NOMO-1 (cell line): ENCODE measurements at regions not wholly inside any gene's neighbourhood (a gene's known extent, or its start where the extent isn't known, plus 50 kb on each side); places are given as distances from the start of the nearest gene placed in this dataset.
"Not testable (repeated sequence)": the region's sequence is repeated elsewhere in the genome, so short reads cannot be mapped to it uniquely, and the experiment has no call there.

Source experiments
- DNase-seq, 2 experiments: peaks; one replicate each; lab custom pipeline; 2025; ENCODE audit not compliant: unreplicated experiment in 2 of 2; lab: John Stamatoyannopoulos, UW

DNA sequence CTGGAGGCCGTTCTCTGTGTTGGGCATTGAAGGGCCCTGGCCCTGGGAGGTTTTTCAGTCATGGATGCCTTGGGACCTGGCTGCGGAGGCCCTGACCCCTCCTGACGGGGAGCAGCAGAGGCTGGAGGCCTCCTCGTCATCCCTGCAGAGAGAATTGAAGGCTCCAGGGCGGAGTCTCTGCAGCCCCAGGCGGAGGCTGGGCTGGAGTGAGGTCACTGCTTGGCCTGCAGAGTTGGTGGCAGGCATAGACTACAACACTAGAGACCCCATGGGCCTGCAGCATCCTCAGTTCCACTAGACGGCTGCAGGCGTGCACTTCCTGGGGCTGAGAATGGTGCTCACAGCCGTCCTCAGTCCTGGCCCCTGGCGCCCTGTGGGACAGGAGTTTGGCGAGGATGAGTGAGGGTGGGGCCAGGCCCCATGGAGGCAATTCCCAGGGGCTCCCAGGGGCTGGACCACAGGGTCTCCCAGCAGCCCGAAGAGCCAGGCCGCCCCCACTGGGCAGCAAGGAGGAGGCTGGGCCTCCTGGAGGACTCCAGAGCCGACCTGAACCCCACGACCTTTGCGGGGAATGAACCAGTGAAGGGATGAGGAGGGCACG lies 1194.9 kb downstream of the BRD1 start:
- no peak for DNase-seq

DNA sequence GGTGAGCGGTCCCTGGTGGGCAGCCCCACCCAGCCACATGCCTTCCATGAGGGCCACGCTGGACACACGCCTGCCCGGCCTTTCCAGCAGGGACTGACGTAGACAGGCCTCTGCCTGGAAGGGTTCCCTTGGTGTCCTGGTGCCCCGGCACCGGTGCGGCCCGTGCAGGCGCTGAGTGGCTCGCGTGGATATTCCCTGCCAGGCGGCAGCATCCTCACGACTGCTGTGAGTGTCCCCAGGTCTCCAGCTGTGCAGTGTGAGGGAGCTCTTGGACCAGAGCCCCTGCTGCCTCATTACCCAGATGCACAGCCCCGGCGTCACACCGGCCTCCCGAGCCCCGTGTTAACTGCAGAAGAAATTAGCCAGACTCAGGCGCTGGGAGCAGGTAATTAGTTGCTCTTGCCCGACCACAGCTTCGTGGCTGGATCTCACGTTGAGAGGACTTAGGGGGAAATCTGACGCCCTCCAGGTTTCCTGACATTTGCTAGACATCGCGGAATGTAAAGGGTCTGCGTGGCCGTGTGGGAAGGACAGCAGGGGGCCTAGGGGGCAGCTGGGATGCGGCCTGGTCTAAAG lies 1196.3 kb downstream of the BRD1 start:
- DNase-seq: no peak

DNA sequence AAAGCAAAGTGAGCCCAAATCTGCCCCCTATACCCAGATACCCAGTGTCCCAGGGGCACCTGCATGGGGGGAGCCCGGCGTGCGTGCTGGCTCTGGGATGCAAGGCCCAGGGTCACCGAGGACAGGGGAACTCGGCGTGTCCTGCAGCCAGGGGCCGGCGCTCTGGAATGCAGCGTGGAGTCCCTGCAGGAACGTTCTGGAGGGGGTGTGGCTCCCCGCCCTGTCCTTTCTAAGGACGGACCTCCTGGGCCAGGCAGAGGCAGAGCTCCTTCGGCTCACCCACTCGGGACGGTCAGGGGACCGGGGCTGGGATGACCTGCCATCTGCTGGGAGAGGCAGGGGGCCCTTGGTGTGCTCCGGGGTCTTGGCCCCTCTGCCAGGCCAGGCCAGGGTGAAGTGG lies 1196.8 kb downstream of the BRD1 start:
- DNase-seq: no peak

DNA sequence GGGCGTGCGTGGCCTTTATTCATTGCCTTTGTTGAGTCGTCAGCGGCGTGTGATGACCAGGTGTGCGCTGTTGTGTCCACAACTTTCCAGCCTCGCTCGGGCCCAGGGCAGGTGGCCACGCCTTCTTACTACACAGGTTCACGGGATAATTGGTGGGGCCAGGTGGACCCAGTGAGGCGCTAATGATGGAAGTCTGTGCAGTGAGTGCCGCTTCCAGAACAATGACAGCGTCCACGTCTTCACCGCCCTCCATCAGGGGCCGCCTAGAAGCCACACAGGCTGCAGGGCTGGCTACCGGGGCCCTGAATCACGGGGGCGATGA lies 1197.3 kb downstream of the BRD1 start:
- DNase-seq: no peak

DNA sequence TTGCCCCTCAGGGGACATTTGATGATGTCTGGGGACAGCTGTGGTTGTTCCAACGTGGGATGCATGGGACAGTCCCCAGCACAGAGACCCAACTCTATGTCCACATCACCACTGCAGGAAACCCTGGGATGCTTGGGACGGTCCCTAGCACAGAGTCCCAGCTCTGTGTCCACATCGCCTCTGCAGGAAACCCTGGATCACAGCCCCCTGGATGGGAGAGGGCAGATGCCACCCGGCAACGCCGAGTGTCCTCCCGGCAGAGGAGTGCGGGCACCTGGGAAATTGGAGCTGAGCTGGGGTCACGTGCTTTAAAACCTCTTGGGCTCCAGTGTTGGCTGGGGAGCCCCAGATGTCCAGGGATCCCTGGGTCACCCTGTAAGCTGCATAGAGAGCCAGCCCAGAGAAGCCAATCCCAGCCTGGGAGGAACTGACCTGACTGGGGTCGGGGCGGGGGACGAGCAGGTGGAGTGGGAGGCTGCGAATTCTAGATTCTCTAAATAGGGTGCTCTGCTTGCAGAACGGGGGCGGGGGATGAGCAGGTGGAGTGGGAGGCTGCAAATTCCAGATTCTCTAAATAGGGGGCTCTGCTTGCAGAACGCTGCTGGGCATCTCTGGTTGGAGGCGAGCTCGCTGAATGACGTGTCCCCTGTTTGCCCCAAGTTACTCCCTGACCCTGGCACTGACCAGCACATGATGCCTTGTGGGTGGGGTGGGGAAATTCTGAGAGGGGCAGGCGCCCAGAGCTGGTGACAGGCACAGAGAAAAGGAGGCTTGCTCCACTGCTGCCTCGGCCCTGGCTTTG lies 1197.8 kb downstream of the BRD1 start:
- no peak for DNase-seq

DNA sequence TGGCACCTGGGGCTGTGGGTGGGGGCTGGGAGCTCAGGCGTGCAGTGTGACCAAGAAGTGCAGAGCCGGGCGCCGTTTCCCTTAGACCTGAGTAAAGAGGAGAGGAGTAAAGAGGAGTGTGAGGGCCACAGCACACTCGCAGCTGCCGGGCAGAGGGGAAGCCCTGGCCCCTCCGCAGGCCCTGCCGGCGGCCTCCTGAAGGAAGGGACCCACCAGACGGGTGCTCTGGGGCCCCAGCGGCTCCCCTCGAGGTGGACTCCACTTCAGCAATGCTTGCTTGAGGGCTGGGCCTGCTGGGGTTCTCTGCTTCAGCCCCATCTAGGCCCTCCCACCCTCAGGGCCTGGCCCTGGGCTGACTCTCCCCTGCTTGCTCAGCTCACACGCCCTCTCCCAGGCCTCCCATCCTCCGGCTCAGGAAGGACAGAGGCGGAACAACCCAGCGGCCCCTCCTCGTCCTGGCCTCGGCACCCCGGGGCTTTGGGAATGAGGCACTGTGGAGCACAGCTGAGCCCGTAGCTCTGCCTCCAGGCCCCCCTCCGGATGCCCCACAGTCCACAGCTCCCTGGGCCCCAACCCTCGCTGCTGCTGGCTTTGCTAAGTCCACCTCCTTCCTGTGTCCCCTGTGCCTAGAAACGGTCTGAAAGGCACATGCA lies 1198.7 kb downstream of the BRD1 start:
- no peak for DNase-seq

DNA sequence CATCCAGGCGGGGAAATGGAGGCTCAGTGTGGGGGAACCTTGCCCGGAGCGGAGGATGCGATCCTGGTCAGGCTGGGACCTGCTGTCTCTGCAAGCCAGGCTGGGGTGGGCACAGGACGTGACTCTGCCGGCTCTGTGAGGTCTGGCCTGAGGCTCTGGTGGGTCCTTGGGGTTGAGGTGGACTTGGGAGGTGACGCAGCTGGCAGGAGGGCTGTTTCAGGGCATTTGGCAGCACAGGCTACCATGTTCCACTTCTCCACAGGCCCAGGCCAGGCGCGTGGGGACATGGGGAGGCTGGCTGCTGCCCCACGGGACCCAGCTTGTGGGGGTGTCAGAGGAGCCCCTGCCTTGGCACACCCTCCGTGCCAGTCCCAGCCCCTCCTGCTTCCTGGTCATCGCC lies 1199.7 kb downstream of the BRD1 start:
- no peak for DNase-seq

DNA sequence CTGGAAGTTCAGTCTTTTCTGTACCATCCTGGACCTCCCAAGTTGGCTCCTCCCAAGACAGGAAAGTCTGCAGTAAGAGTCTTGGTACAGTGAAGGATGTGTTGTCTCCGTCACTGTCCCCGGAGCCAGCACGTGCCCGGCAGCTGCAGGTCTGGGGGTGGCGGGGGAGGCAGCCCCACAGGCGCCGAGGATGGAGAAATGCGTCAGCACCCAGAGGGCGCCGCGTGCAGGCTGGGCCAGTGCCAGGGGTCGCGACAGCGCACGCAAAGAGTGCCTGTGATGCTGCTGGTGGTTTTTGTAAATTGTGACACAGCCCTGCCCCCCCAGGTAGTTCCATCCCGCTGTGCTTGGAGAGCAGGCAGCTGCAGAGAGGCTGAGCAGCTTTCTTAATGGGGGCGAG lies 1200.5 kb downstream of the BRD1 start:
- no peak for DNase-seq

DNA sequence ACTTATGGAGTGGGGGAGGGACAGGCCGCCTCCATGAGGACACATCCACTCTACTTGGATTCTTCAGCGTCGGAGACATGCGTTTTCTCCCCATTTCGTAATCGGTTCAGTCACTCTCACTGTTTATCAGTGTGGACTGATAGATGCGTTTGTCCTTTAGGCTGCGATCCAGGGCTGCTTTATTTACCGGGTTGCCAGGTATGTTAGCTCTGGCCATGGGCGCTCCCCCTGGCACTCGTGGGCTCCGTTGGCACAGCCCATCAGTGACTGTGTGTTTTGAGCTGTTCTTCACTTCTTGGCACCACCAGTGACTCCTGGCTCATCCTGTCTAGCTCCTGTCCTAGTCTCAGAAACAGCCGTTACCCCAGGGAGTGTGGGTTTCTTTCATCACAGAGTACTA lies 1203.3 kb downstream of the BRD1 start:
- no peak for DNase-seq

DNA sequence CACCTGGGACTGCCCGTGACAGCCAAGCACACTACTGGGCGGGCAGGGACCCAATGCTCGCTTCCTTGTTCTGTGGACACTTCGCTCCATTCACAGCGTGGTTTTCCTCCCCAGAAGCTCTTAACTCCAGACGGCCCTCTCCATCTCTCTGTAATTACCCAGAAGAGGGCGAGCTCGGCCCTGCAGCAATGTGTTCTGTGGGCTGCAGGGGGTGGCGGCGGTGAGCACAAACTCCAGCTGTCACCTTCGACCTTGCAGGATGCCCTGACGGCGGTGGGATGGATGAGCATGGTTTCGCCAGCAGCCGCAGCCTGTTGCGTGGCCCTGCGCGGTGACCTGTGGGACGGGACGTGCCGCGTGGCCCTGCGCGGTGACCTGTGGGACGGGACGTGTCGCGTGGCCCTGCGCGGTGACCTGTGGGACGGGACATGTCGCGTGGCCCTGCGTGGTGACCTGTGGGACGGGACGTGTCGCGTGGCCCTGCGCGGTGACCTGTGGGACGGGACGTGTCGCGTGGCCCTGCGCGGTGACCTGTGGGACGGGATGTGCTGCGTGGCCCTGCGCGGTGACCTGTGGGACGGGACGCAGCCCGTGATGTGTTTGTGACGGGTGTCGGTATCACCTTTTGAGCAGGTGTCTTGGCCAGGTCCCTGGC lies 1204.7 kb downstream of the BRD1 start:
- no peak for DNase-seq

DNA sequence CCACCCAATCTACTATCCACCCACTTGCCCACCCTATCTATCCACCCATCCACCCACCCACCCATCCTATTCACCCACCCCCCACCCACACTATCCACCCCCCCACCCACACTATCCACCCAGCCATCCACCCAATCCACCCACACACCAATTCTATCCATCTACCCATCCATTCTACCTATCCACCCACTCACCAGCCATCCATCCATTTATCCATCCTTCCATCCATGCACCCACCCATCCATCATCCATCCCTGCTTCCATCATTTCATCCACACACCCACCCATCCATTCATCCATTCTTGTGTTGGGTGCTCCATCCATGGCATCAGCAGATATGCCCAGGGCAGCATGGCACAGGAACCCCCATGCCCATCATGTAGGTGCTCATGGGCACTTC lies 1206.6 kb downstream of the BRD1 start:
- DNase-seq: no peak

DNA sequence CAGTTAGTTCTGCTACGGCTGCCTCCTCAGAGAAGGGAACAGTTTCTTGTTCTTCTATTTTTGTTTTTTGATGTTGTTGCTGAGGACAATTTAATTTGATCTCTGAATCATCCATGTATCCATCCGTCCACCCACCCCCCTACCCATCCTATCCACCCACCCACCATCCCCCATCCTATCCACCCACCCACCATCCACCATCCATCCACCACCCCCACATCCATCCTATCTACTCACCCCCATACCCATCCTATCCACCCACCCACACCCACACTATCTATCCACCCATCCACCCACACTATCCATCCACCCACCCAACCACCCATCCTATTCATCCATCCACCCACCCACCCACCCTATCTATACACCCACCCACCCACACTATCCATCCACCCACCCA lies 1207.2 kb downstream of the BRD1 start:
- DNase-seq: not testable (repeated sequence)

DNA sequence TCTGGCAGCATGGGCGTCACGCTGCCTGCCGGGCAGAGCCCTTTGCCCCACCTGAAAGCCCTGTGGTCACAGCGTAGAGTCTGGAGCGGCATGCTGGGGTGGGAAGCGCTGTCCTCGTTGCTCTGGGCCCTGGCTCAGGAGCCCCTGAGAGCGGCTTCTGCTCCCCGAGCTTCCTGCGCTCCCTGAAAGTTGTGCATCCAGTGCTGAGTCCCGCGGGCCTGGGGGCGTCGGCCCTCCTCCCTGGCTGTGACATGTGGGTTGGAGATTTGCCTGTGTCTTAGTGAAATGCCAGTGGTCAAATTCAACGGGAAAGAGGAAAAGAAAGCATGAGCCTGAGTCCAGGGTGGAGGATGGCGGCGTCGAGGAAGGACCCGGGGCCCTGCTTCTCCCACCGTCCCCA lies 1208.0 kb downstream of the BRD1 start:
- DNase-seq: no peak

DNA sequence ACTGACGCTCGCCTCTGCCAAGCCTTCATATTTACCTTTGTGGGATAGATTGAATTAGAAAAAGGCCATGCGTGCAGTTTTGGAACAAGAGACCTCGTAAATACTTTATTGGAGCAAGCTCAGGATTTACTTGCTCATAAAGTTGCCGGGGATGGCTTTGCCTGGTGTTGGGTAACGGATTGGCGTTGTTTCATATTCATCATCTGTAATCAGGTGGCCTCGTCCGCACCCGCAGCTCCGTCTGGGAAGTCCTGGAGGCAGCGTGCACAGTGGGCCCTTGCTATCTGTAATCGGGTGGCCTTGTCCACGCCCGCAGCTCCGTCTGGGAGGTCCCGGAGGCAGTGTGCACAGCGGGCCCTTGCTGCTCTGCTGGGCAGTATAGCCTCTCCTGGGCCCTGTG lies 1209.3 kb downstream of the BRD1 start:
- DNase-seq: no peak

DNA sequence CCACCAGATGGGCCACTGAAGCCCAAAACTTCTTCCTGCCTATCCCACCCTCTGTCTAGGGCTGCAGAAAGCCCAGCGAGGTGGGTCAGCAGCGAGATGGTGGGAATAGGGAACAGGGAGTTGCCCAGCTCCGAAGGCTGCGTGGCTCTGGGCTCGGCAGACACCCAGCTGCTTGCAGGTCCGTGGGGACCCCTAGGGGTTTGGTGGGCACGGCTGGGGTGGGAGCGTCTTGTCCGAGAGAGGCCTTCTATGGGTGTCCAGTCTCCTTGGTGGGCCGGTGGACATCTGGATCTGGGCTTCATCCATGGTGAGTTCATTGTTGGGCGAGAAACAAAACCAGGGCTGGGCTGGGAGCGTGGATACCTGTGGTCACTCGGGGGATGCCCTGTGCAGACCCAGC lies 1211.0 kb downstream of the BRD1 start:
- no peak for DNase-seq

DNA sequence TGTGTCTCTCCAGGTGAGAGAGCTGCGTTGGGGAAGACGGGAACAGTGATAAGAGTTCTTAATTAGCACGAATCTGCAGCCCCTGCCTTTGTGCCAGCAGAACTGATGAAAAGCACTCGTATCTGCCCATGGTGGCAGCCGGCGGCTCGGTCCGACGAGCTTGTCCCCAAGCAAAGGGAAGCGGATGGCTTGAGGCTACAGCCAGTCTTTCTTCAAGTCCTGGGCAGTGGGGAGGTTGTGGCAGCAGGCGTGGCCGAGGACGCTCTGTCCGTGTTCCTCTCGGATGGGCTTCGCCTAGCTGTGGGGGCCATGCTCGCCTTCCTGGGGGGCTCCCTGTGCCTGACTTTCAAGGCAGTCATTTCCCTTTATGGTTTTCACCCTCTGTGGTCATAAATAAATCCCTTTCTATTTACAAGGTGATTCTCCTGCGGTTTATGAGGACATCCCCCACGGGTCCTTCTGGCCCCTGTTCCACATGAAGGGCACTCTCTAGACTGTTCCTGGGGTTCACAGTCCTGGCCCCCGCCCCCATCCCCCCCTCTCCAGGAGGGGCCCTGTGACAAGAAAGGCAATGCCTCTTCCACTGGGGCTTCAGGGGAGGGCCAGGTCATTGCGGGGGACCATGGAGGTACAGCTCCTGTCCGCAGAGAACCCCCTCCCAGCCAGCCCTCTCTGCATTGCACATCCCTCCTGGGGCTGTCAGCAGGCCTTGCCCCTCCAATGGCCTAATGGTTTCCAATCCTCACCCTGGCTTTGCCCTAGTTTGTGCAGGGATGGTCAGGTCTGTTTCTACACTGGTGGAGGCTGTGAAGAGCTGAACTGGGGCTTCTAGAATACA lies 1212.3 kb downstream of the BRD1 start:
- DNase-seq: no peak

DNA sequence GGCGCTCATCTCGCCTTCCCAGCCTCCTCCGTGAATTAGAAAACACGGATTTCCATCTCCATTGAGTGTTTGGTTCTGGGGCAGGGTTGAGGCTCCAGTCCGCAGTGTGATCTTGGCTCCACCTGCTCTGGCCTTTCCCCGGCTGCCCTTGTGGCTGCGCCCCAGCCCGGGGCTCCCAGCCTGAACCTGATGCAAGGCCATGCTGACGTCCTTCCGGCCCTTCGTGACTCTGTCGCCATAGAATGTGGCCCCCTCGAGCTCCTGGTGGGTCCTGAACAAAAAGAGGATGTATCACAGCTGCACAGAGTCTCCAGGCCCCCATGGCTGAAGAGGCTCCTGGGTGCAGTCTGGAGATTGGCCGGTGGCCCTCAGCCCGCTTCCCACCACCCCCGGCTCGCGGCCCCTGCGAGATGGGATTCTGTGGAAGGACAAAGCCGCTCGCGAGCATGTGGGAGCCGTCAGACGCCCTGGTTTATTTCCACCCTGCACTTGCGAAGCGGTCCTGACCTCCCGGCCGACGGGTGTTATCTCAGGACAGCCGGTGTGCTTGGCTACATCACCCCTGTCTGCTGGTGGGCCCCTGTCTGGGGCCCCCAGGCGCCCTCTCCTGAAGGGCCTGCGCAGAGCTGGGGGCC lies 1214.0 kb downstream of the BRD1 start:
- DNase-seq: no peak

DNA sequence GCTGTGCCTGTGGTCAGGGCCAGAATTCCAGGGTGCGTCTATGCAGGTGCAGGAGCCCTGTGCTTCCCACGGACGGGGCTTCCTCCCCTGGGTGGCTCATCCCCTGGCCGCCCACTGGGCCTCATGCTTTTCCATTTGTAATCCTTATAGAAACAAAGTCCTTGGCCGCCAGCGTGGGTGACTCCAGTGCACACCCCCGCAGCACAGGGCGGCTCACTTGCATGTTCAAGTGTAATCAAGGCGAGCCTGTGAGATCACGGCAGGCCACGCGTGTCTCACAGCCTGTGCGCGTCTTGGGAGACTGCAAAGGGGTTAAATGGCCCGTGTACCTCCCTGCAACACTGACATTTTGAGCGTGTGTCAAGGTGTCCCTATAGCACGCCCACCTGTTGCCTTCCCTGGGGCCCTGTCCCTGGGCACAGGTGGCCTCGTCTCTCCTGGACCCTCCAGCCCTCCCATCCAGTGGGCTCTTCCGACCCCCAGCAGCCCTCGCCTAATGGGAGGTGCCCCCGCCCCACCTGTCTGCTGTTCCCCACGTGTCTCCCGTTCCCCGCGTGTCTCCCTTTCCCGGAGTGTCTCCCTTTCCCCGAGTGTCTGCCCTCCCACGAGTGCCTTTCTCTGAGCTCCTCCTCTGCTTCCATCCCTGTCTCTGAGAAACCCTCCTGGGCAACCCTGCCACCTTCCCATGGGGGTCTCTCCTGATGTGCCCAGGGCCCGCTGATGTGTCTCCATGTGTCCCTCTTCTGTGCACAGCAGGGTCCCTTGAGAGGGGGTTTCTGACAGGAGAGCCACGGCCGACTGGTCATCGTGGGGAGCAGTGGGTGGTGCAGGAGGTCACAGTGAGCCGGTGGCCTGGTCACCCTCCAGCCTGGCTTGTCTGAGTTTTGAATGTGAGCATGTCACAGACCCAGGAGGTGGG lies 1215.3 kb downstream of the BRD1 start:
- no peak for DNase-seq

DNA sequence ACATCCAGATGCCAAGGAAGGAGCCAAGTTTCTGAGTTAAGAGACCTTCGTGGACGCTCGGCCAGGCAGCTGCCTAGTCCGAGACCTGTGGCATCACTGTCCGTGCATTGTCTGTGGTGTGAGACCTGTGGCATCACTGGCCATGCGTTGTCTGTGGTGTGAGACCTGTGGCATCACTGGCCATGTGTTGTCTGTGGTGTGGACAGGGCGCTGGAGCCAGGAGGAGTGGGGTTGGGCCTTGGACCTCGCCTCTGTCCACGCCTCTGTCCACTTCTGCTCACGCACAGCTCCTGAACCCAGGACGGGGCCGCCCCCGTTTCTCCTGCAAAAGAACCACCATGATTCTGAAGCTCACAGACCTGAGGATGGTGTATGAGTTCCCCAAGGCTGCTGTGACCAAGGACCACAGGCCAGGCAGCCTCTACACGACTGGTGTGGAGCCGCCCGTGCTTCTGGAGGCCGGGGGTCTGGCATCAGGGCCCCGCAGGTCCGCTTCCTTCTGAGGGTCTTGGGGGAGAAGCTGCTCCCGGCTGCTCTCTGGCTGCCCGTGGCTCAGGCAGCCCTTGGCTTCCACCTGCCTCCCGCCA lies 1218.3 kb downstream of the BRD1 start:
- no peak for DNase-seq
